GM18909 (cell line): ENCODE measurements at regions not wholly inside any gene's neighbourhood (a gene's known extent, or its start where the extent isn't known, plus 50 kb on each side); places are given as distances from the start of the nearest gene placed in this dataset.

Experiments
- ATAC-seq: cut with Tn5 transposase; IDR thresholded peaks from one replicate; pipeline ENCODE4 v1.9.1; 2021; ENCODE audit warnings: mild to moderate bottlenecking; ENCODE audit not compliant: unreplicated experiment, poor library complexity

DNA sequence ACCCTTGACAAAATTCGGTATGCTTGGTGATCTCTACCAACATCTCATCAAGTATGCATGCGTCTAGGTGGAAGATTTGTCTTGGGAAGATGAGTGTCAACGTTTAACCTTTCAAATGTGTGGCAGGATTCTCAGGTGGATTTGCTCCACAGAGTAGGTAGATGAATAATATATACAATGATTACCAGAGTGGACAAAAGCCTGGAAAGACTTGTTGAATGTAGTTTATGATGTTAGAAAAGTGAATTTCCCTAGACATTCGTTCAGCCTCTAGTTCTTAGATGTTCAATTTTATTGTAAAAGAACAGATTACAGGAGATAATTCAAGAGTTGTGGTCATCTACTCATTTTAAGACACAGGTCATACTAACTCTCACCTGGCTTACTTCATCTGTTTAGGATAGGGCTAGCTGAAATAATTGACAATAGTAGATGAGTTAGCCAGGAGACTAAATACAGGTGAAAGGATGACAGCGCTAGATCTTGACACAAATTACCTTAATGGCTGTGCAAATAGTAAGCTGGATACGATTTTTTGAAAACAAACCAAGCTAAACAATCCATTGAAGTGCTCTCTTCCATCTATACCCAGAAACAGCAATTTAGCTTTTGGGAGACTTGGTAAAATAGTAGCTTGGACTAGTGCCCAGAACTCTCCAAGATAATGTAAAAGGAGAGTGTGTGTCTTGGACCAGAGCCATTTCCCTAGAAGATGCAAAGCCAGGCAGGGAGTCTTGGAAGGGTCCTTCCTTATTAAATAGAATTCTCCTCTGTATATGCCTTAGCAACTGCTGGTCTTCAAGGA lies 168.0 kb downstream of the DACT1 start:
- no peak for ATAC-seq

DNA sequence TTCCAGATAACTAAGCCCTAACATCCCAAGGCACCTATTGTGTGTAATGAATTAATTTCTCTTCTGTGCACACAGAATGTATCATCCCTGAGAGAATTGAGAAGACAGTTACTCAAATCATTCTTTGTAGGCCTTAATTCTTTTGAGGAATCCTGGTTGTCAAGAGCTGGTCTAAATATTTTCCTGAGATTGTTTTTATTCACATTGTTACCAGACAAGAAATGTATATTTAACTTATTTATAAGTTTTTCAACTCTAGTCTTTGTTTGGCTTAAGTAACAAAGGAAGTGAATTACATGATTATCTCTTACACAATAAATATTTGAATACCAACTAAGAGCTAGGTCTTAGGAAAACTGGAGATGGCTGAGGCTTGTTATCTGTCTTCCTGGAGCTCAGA lies 169.4 kb downstream of the DACT1 start:
- no peak for ATAC-seq

GRCh38 chr14:58808828-58809227 lies 171.1 kb downstream of the DACT1 start:
- no peak for ATAC-seq

DNA sequence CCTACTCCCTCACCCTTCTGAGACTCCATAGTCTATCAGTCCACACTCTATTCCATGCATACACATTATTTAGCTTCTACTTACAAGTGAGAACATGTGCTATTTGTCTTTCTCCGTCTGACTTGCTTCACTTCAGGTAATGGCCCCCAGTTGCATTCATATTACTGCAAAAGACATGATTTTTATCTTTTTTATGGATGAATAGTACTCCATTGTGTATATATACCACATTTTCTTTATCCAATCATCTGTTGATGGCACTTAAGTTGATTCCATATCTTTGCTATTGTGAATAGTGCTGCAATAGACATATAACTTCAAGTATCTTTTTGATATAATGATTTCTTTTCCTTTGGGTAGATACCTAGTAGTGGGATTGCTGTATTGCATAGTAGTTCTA lies 171.8 kb downstream of the DACT1 start:
- ATAC-seq: no peak

- ATAC-seq: peak; percentile 78
Measured at GRCh38 chr14:58812050-58812910, 174.5 kb downstream of the DACT1 start.

GRCh38 chr14:58813745-58814144 lies 176.0 kb downstream of the DACT1 start:
- ATAC-seq: no peak

- ATAC-seq: no peak
Measured at GRCh38 chr14:58814466-58814865, 176.7 kb downstream of the DACT1 start.

GRCh38 chr14:58815161-58815701 lies 177.5 kb downstream of the DACT1 start:
- ATAC-seq: no peak

- ATAC-seq: no peak
Measured at GRCh38 chr14:58815794-58816193, 178.0 kb downstream of the DACT1 start.

- ATAC-seq: no peak
Measured at GRCh38 chr14:58816416-58817115, 178.8 kb downstream of the DACT1 start.

- no peak for ATAC-seq
Measured at GRCh38 chr14:58817846-58818245, 180.1 kb downstream of the DACT1 start.

DNA sequence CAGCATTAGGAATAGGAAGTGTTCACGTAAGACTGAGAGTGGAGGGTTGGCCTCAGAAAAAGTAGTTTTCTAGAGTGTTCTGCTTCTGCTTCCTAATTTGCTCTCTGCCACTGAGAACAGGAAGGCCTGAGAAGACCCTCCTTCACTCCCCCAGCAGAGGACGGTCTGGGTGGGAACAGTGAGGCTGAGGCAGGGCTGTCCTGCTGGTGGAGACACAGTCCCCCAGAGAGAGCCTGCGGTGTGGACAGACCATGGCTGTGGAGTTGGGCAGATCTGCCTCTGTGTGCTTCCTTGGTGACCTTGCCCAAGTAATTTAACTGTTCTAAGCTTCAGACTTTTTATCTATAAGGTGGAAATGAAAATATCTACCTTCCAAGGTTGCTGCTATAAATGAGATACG lies 182.3 kb downstream of the DACT1 start:
- ATAC-seq: no peak

GRCh38 chr14:58821421-58821820 lies 183.7 kb downstream of the DACT1 start:
- ATAC-seq: no peak

DNA sequence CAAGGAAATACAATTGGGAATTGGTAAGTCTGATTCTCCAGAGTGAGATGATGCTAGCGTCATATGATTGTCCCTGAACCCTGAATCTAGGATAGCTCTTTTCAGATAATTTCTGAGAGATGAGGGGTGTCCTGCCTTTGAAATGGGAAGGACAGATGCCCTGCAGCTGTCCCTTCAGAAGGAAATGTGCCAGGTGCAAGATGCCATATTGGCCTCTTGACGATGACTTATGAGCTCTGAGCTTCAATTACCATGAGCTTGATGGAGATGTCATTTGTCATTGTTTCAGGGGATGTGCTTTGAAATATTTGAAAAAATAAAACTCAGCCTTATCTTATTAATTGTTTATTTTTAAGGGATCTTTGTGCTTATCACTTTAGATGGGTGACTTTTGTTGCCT lies 185.1 kb downstream of the DACT1 start:
- no peak for ATAC-seq

DNA sequence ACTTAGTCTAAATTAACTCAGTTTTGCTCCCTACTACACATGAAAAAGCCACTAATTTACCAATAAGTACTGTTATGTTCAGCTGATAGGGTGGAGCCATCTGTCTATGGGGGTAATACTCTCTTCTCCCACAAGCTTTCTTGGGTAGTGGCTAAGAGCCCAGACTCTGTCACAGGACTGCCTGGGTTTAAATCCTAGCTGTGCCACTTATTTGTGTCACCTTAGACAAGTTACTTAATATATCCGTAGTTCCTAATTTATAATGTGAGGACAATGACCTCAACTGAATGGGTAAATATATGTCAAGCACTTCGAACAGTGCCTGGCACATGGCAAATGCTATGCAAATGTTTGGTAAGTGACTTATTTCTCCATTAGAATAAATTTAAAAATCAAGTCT lies 185.6 kb downstream of the DACT1 start:
- no peak for ATAC-seq

GRCh38 chr14:58824106-58824505 lies 186.3 kb downstream of the DACT1 start:
- ATAC-seq: no peak

DNA sequence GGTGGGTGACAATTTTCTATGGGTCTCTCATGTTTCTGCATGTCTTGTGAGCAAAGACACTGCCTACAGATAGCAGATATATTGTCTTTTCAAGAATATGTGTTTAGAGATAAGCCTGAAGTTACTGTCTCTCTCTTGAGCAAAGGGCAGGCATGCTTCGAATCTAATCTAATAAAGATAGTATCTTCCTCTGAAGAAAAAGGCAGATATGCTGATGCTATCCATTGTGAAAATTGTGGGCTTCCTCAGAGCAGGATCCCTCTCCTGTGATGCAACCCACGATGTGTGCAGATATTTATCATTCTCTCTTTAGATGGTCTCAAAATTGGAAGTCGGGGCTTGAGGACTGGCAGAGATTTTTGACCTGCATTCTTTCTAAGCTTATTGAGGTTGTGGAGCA lies 187.0 kb downstream of the DACT1 start:
- ATAC-seq: no peak

GRCh38 chr14:58825606-58826005 lies 187.8 kb downstream of the DACT1 start:
- ATAC-seq: no peak

DNA sequence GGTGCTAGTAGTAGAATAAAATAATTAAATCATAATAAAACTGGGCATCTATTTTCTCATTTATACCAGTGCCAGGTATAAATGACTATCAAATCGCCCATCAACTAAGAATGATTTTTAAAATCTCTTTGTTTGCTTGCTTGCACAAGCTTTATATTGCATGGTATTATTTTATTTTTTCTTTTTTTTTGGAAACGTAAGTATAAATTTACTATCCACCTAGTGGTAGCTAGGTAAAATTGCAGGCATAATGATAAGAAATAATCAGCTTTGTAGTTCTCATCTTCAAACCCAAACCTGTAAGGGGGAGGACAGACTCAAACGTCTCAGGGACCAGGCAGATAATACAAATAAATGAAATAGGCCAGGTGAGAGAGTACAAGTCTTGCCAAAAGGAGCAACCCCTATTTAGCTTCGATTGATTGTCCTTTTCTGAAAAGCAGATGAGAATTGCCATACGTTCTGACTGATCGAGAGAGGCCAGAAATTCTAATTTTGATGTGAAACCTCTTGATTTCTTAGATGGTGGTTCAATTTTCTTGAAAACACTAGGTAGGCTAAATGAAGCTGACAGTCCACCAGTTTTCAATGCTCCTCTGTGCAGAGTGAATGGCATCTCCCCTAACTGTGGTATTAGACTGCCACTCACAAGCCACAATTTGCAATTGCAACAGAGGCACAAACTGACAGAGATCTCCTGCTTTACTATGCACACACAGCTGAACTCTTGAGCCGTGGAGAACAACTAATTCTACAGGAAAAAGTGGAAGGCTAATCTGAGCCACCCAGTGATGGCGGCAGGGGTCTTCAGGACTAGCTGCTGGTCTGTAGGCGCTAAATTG lies 189.3 kb downstream of the DACT1 start:
- ATAC-seq: no peak

GRCh38 chr14:58828298-58828697 lies 190.5 kb downstream of the DACT1 start:
- ATAC-seq: no peak
